Pancreas (tissue), 10 donors: ENCODE measurements at regions not wholly inside any gene's neighbourhood (a gene's known extent, or its start where the extent isn't known, plus 50 kb on each side); places are given as distances from the start of the nearest gene placed in this dataset.

Experiments used
- ATAC-seq, 4 donors: fragments of 200-7000 bp; cut with Tn5 transposase; one replicate each; pipeline versions ENCODE4 v1.8.0 to v1.9.1; 2020; ENCODE audit warnings: mild to moderate bottlenecking in 4 of 4, moderate library complexity in 4 of 4
- DNase-seq, 6 donors: peaks; one replicate each; pipeline ENCODE4 v3.0.0-alpha.2; 2020
- FAIRE-seq: peaks from 2 replicates; lab custom pipeline; 2012; peaks lifted over from hg19 to GRCh38; lab: Jason Lieb, UNC
- H3K27ac ChIP-seq, 4 donors: fragments of 200-600 bp; sonication (generic); 1 replicate in 3 of 4; 2 replicates in 1 of 4; pipeline versions ENCODE4 v1.5.0 to v1.8.0; 2020
- H3K27me3 ChIP-seq, 4 donors: fragments of 200-600 bp; one replicate each; pipeline ENCODE4 v1.8.0; 2021
- H3K36me3 ChIP-seq, 3 donors: fragments of 200-600 bp; sonication (generic) in 1 of 3; one replicate each; pipeline versions ENCODE4 v1.5.0 to v1.8.0; 2020 to 2021
- H3K4me1 ChIP-seq, 3 donors: fragments of 200-600 bp; one replicate each; pipeline ENCODE4 v1.8.0; 2021
- H3K4me3 ChIP-seq, 4 donors: fragments of 200-600 bp; sonication (generic) in 2 of 4; one replicate each; pipeline versions ENCODE4 v1.5.0 to v1.8.0; 2020 to 2021
- H3K9me3 ChIP-seq, 4 donors: fragments of 200-600 bp; one replicate each; pipeline ENCODE4 v1.8.0; 2021
- CTCF ChIP-seq, 4 donors: fragments of 200-600 bp; sonication (generic) in 3 of 4; IDR thresholded peaks; one replicate each; pipeline versions ENCODE4 v1.5.0 to v1.8.0; 2021; ENCODE audit warnings: antibody characterized with exemption in 4 of 4
- WGBS, 2 donors: extraction: QIAGEN DNeasy Blood & Tissue Kit; methylation state at CpG; one replicate each; pipeline ENCODE4 v1.1.7; 2013; 5-methylcytosine and 5-hydroxymethylcytosine counted together
- intact Hi-C, 3 donors: fragments of 100-400 bp; cut with DNase I; formaldehyde crosslinking; loops; one replicate each; pipeline versions ENCODE4 v1.11.1 to v1.14.2; 2022
- donor health status: healthy with polysubstance abuse.
- donor health status: DM: no; HTN: no; CAD: no; lungs with moderate emphysema.
- donor health status: DM: no; HTN: no; CAD: no.
- donor health status: control.
- donor health status: control.
- donor health status: Bipolar disorder and iron deficiency.
- donor health status: DM: yes; HTN: yes; CAD: no.
- donor health status: DM: no; HTN: no; CAD: no.
- donor health status: DM: no; HTN: no; CAD: no.
- donor health status: DM: yes; HTN: yes; CAD: no.

GRCh38 chr1:234990874-234991801 lies 137.5 kb downstream of the TOMM20 start:
- DNase-seq (no peak), ATAC-seq (no peak), FAIRE-seq (no peak)
- no peak overlapping the region for H3K27ac ChIP-seq
- no peak overlapping the region for H3K4me3 ChIP-seq
- intact Hi-C loops, result no loop called here
- peaks cover 15 to 21% (median 19%) of the 10 kb centered on the region in 3 donors for H3K4me1 ChIP-seq
- WGBS, 2 donors, result 94% methylated on average over 9 of the region's 9 CpGs
- TF ChIP-seq CTCF (IDR thresholded peaks at IDR 0.05), result no peak
- no peaks in the 10 kb centered on the region for H3K9me3 ChIP-seq
- no peaks in the 10 kb centered on the region for H3K27me3 ChIP-seq
- no peaks in the 10 kb centered on the region for H3K36me3 ChIP-seq

GRCh38 chr1:234990328-234990675 lies 138.3 kb downstream of the TOMM20 start:
- Histone ChIP-seq H3K4me3 (no peak overlapping the region), H3K4me1 (peaks cover 15 to 21% (median 19%) of the 10 kb centered on the region in 3 donors), H3K27ac (no peak overlapping the region), H3K27me3 (no peaks in the 10 kb centered on the region), H3K36me3 (no peaks in the 10 kb centered on the region), H3K9me3 (no peaks in the 10 kb centered on the region)
- DNase-seq (no peak), FAIRE-seq (no peak), ATAC-seq (no peak)
- WGBS, 2 donors, result 89 to 93% methylated on average over 3 of the region's 3 CpGs
- intact Hi-C loops, result no loop called here
- no peak for TF ChIP-seq CTCF (IDR thresholded peaks at IDR 0.05)

GRCh38 chr1:234989479-234990327 lies 138.9 kb downstream of the TOMM20 start:
- Histone ChIP-seq H3K36me3 (no peaks in the 10 kb centered on the region), H3K4me3 (no peak overlapping the region), H3K4me1 (peaks cover 15 to 21% (median 19%) of the 10 kb centered on the region in 3 donors), H3K9me3 (no peaks in the 10 kb centered on the region), H3K27ac (no peak overlapping the region), H3K27me3 (no peaks in the 10 kb centered on the region)
- WGBS, 2 donors, result 92 to 94% methylated on average over 15 of the region's 15 CpGs
- TF ChIP-seq CTCF (IDR thresholded peaks at IDR 0.05), result no peak
- no peak for FAIRE-seq
- ATAC-seq, result no peak
- DNase-seq, result no peak
- intact Hi-C loops, result loop anchor here in 1 of 3 donors (10.0 kb wide), 1 partner anchor 75 kb away; no protein-coding TSS in a partner anchor

GRCh38 chr1:234989019-234989418 lies 139.6 kb downstream of the TOMM20 start:
- Histone ChIP-seq H3K36me3 (no peaks in the 10 kb centered on the region), H3K27ac (no peak overlapping the region), H3K4me1 (peaks cover 15 to 21% (median 19%) of the 10 kb centered on the region in 3 donors), H3K4me3 (no peak overlapping the region), H3K27me3 (no peaks in the 10 kb centered on the region), H3K9me3 (no peaks in the 10 kb centered on the region)
- FAIRE-seq, result no peak
- intact Hi-C loops, result loop anchor here in 1 of 3 donors (10.0 kb wide), 1 partner anchor 76 kb away; no protein-coding TSS in a partner anchor
- no peak for DNase-seq
- ATAC-seq, result no peak
- 91 to 92% methylated on average over 6 of the region's 6 CpGs for WGBS, 2 donors
- TF ChIP-seq CTCF (IDR thresholded peaks at IDR 0.05), result no peak
